K562 (cell line): ENCODE measurements at regions not wholly inside any gene's neighbourhood (a gene's known extent, or its start where the extent isn't known, plus 50 kb on each side); places are given as distances from the start of the nearest gene placed in this dataset.

Source experiments
- ATF2 ChIP-seq: sonication (generic); formaldehyde crosslinking; IDR thresholded peaks from 2 replicates; pipeline ENCODE4 v1.8.1; 2022; ENCODE audit warnings: missing genetic modification reagents
- BMI1 ChIP-seq: fragments of 150-350 bp; IDR thresholded peaks from 2 replicates; pipeline ENCODE4 v1.6.1; 2014; ENCODE audit warnings: low read length
- DMBX1 ChIP-seq: fragments of 250-450 bp; sonication (Bioruptor Pico); IDR thresholded peaks from 2 replicates; pipeline ENCODE4 v1.8.0; 2022; ENCODE audit warnings: inconsistent platforms, mild to moderate bottlenecking, moderate library complexity, borderline replicate concordance
- HDGF ChIP-seq: fragments of 450-650 bp; IDR thresholded peaks from 2 replicates; pipeline ENCODE4 v1.6.1; 2016
- JUND ChIP-seq, 2 experiments: IDR thresholded peaks; 2 replicates in 1 of 2; 3 replicates in 1 of 2; pipeline ENCODE4 v1.6.1; 2011; ENCODE audit warnings: borderline replicate concordance in 2 of 2, low read depth in 2 of 2, low read length in 2 of 2, improper control_type of control experiment in 1 of 2, missing biosample characterization in 1 of 2, missing genetic modification characterization in 1 of 2, missing genetic modification reagents in 1 of 2
- NR4A1 ChIP-seq, 2 experiments: fragments of 250-450 bp in 1 of 2; fragments of 450-650 bp in 1 of 2; sonication (Bioruptor Pico) in 1 of 2; IDR thresholded peaks; 2 replicates each; pipeline versions ENCODE4 v1.4.0 to v1.6.1; 2016 to 2020; ENCODE audit warnings: mild to moderate bottlenecking in 2 of 2, missing compliant biosample characterization in 1 of 2, missing genetic modification characterization in 1 of 2, moderate library complexity in 1 of 2
- PPARD ChIP-seq: fragments of 250-450 bp; sonication (Bioruptor Pico); IDR thresholded peaks from 2 replicates; pipeline ENCODE4 v1.8.0; 2022; ENCODE audit warnings: inconsistent platforms, mild to moderate bottlenecking, moderate library complexity
- RHOXF2B ChIP-seq: fragments of 250-450 bp; sonication (Bioruptor Pico); conservative IDR thresholded peaks from 2 replicates; pipeline ENCODE4 v1.5.1; 2021
- ZBED1 ChIP-seq: IDR thresholded peaks from 2 replicates; pipeline ENCODE4 v1.6.1; 2014
- ZNF407 ChIP-seq: fragments of 450-650 bp; IDR thresholded peaks from 2 replicates; pipeline ENCODE4 v1.6.1; 2016; ENCODE audit warnings: low read depth
- ZNF668 ChIP-seq: fragments of 250-450 bp; sonication (Bioruptor Pico); IDR thresholded peaks from 2 replicates; pipeline ENCODE4 v1.8.0; 2022; ENCODE audit warnings: mild to moderate bottlenecking, inconsistent platforms

- TF ChIP-seq RHOXF2B (CRISPR knock-in tag) (no peak), ZNF407 (no peak), JUND (IDR thresholded peaks at IDR 0.05; ENCODE audit: borderline replicate concordance, low read depth, low read length) (no peak), JUND (tag; IDR thresholded peaks at IDR 0.05; ENCODE audit: borderline replicate concordance, low read depth, low read length) (0 out of 3 replicates have a peak, but pooled peaks have one; percentile 28), HDGF (no peak), ZBED1 (no peak), ATF2 (CRISPR knock-in tag) (no peak), PPARD (CRISPR knock-in tag) (no peak), ZNF668 (peak; percentile 81; the same call in 1 of the 2 replicates), BMI1 (no peak), NR4A1 (CRISPR knock-in tag; IDR thresholded peaks at IDR 0.05) (no peak), NR4A1 (tag; IDR thresholded peaks at IDR 0.05) (peak; percentile 93), DMBX1 (CRISPR knock-in tag) (peak; percentile 98)
Observed at GRCh38 chr12:124630791-124631313, 63.4 kb upstream of the NCOR2 start (continued).
